HCT116 (cell line): ENCODE measurements at regions not wholly inside any gene's neighbourhood (a gene's known extent, or its start where the extent isn't known, plus 50 kb on each side); places are given as distances from the start of the nearest gene placed in this dataset.
"Not testable (repeated sequence)": the region's sequence is repeated elsewhere in the genome, so short reads cannot be mapped to it uniquely, and the experiment has no call there.

Experiments
- ATAC-seq: fragments of 200-7000 bp; cut with Tn5 transposase; 2 replicates; pipeline ENCODE4 v1.9.1; 2020; ENCODE audit warnings: mild to moderate bottlenecking, moderate library complexity
- BruUV-seq: library from RNA; stranded (reverse); fragments of 400-500 nt; replicated peaks from 2 replicates; lab custom pipeline; 2021; lab: Mats Ljungman, UMichigan
- CTCF ChIA-PET: fragments of 300-600 bp; sonication (Branson Sonifier 250); formaldehyde crosslinking; loops from one replicate; lab custom pipeline; 2021; ENCODE audit warnings: antibody characterized with exemption; lab: Charles Lee
- POLR2A ChIA-PET: fragments of 300-600, 350-600 bp; sonication (Branson Sonifier 250); formaldehyde crosslinking; loops from one replicate; lab custom pipeline; 2021; ENCODE audit warnings: antibody characterized with exemption; lab: Charles Lee
- RAD21 ChIA-PET, 2 experiments: fragments of 300-600 bp; sonication (Branson Sonifier 250); formaldehyde crosslinking; loops; one replicate each; lab custom pipeline; 2023; ENCODE audit warnings: low total read pairs in 2 of 2; ENCODE audit not compliant: uncharacterized antibody in 2 of 2, unreplicated experiment in 2 of 2, low non-redundant PET in 1 of 2; lab: Charles Lee
- DNase-seq: peaks from one replicate; pipeline ENCODE4 v3.0.0-alpha.2; 2010; ENCODE audit warnings: low read depth, low spot score
- H2AFZ ChIP-seq: fragments of 200-600 bp; shearing (Covaris generic), sonication (generic); 2 replicates; pipeline ENCODE4 v1.6.1; 2017; ENCODE audit warnings: low read depth, mixed run types, mixed read lengths, antibody characterized with exemption, low read length; ENCODE audit not compliant: poor library complexity, severe bottlenecking
- H3K27ac ChIP-seq: 2 replicates; pipeline ENCODE4 v1.5.1; 2012; ENCODE audit warnings: low read depth, low read length
- H3K27me3 ChIP-seq: fragments of 200-600 bp; sonication (generic); 2 replicates; pipeline ENCODE4 v1.6.1; 2016; ENCODE audit warnings: mixed run types, low read length, mixed read lengths; ENCODE audit not compliant: insufficient read depth
- H3K36me3 ChIP-seq, 2 experiments: fragments of 200-500 bp in 1 of 2; fragments of 200-600 bp in 1 of 2; sonication (Bioruptor generic) in 1 of 2; sonication (generic) in 1 of 2; 2 replicates each; pipeline versions ENCODE4 v1.5.1 to v1.6.1; 2014 to 2016; ENCODE audit warnings: low read length in 2 of 2, inconsistent platforms in 1 of 2, mixed read lengths in 1 of 2, mixed run types in 1 of 2; ENCODE audit not compliant: insufficient read depth in 2 of 2, control insufficient read depth in 1 of 2
- H3K4me1 ChIP-seq, 2 experiments: fragments of 200-600 bp in 1 of 2; sonication (generic) in 1 of 2; 2 replicates each; pipeline versions ENCODE4 v1.5.1 to v1.6.1; 2012 to 2017; ENCODE audit warnings: low read length in 2 of 2, inconsistent platforms in 1 of 2, mild to moderate bottlenecking in 1 of 2, mixed read lengths in 1 of 2, mixed run types in 1 of 2, moderate library complexity in 1 of 2; ENCODE audit not compliant: insufficient read depth in 2 of 2, control insufficient read depth in 1 of 2
- H3K4me2 ChIP-seq: fragments of 200-600 bp; sonication (generic); 2 replicates; pipeline ENCODE4 v1.6.1; 2017; ENCODE audit warnings: mixed run types, low read length, mixed read lengths
- H3K4me3 ChIP-seq, 2 experiments: fragments of 200-600 bp in 1 of 2; sonication (generic) in 1 of 2; replicated peaks in 1 of 2; 2 replicates each; pipeline ENCODE4 v1.5.1; 2011 to 2016; ENCODE audit warnings: low read length in 2 of 2, control low read depth in 1 of 2, low read depth in 1 of 2, mild to moderate bottlenecking in 1 of 2, mixed read lengths in 1 of 2, mixed run types in 1 of 2
- H3K79me2 ChIP-seq: fragments of 200-600 bp; sonication (generic); 2 replicates; pipeline ENCODE4 v1.6.1; 2017; ENCODE audit warnings: mild to moderate bottlenecking, mixed run types, low read length, moderate library complexity, mixed read lengths; ENCODE audit not compliant: insufficient read depth
- H3K9ac ChIP-seq: fragments of 200-600 bp; sonication (generic); 2 replicates; pipeline ENCODE4 v1.6.1; 2016; ENCODE audit warnings: low read length, mixed read lengths
- H3K9me2 ChIP-seq: fragments of 200-600 bp; sonication (generic), shearing (Covaris generic); 2 replicates; pipeline ENCODE4 v1.6.1; 2017; ENCODE audit warnings: mixed run types, mild to moderate bottlenecking, moderate library complexity; ENCODE audit not compliant: insufficient read depth
- H3K9me3 ChIP-seq, 2 experiments: fragments of 200-500 bp in 1 of 2; fragments of 200-600 bp in 1 of 2; sonication (Bioruptor generic) in 1 of 2; sonication (generic) in 1 of 2; 2 replicates each; pipeline ENCODE4 v1.6.1; 2014 to 2017; ENCODE audit warnings: low read length in 2 of 2, mixed read lengths in 2 of 2, inconsistent platforms in 1 of 2, low read depth in 1 of 2, mild to moderate bottlenecking in 1 of 2, mixed run types in 1 of 2, moderate library complexity in 1 of 2; ENCODE audit not compliant: control insufficient read depth in 1 of 2, insufficient read depth in 1 of 2
- H4K20me1 ChIP-seq: fragments of 200-600 bp; sonication (generic), shearing (Covaris generic); 2 replicates; pipeline ENCODE4 v1.6.1; 2017; ENCODE audit warnings: mixed run types, mild to moderate bottlenecking, moderate library complexity; ENCODE audit not compliant: insufficient read depth
- CTCF ChIP-seq, 3 experiments: fragments of 200-600 bp in 1 of 3; sonication (generic) in 1 of 3; IDR thresholded peaks in 2 of 3; conservative IDR thresholded peaks in 1 of 3; 2 replicates each; pipeline ENCODE4 v1.5.1; 2012 to 2017; ENCODE audit warnings: low read depth in 2 of 3, low read length in 2 of 3, antibody characterized with exemption in 1 of 3, borderline replicate concordance in 1 of 3, control low read depth in 1 of 3, mild to moderate bottlenecking in 1 of 3, mixed read lengths in 1 of 3, mixed run types in 1 of 3, moderate library complexity in 1 of 3; ENCODE audit not compliant: insufficient read depth in 1 of 3
- EGR1 ChIP-seq: IDR thresholded peaks from 2 replicates; pipeline ENCODE4 v1.6.1; 2012; ENCODE audit warnings: low read depth
- FOSL1 ChIP-seq: IDR thresholded peaks from 2 replicates; pipeline ENCODE4 v1.6.1; 2012; ENCODE audit warnings: low read depth
- JUND ChIP-seq: IDR thresholded peaks from 2 replicates; pipeline ENCODE4 v1.6.1; 2012
- RAD21 ChIP-seq: IDR thresholded peaks from 2 replicates; pipeline ENCODE4 v1.6.1; 2012; ENCODE audit warnings: low read depth, mild to moderate bottlenecking
- SRF ChIP-seq: IDR thresholded peaks from 2 replicates; pipeline ENCODE4 v1.6.1; 2012; ENCODE audit warnings: low read depth
- ZFX ChIP-seq: fragments of 450-650 bp; IDR thresholded peaks from 2 replicates; pipeline ENCODE4 v1.6.1; 2017
- ZNF274 ChIP-seq: fragments of 200-500 bp; sonication (Bioruptor generic); IDR thresholded peaks from 2 replicates; pipeline ENCODE4 v1.6.1; 2014; ENCODE audit warnings: mild to moderate bottlenecking, low read depth, low read length, inconsistent platforms
- intact Hi-C: fragments of 100-400 bp; cut with micrococcal nuclease; formaldehyde crosslinking; loops from 2 replicates; pipeline ENCODE4 v1.10.0; 2022

- Histone ChIP-seq H4K20me1 (no peaks in the 10 kb centered on the region), H2AFZ (no peak overlapping the region), H3K9ac (no peak overlapping the region), H3K4me2 (no peak overlapping the region), H3K36me3 (no peaks in the 10 kb centered on the region), H3K79me2 (no peaks in the 10 kb centered on the region)
- intact Hi-C loops = no loop called here
- no TSS peak for BruUV-seq
- TF ChIP-seq RAD21 (no peak), CTCF (IDR thresholded peaks at IDR 0.05 in 2 of 3, conservative IDR thresholded peaks at IDR 0.05 in 1 of 3; ENCODE audit: borderline replicate concordance in 1 of 3, insufficient read depth in 1 of 3, low read depth in 2 of 3, low read length in 2 of 3) (no peak), FOSL1 (no peak), EGR1 (no peak), ZFX (no peak)
- TF ChIP-seq, all 23 proteins: peak for 0
- H3K9me3 ChIP-seq = peaks cover 0 to 15% of the 10 kb centered on the region in 2 experiments; a peak in 2 of 4 replicates
- no peak for DNase-seq
- RAD21 ChIA-PET = no interaction called here
- no peaks in the 10 kb centered on the region for H3K9me2 ChIP-seq
- H3K27ac ChIP-seq = no peak overlapping the region
- POLR2A ChIA-PET = no interaction called here
- no peaks in the 10 kb centered on the region for H3K4me1 ChIP-seq
- no peaks in the 10 kb centered on the region for H3K27me3 ChIP-seq
- CTCF ChIA-PET = no interaction called here
- no peak for ATAC-seq
- no peak overlapping the region for H3K4me3 ChIP-seq
Observed at GRCh38 chr16:60137891-60138290, 1403.8 kb upstream of the GOT2 start.

- no peaks in the 10 kb centered on the region for H3K36me3 ChIP-seq
- H3K9me3 ChIP-seq = peaks cover 13 to 17% of the 10 kb centered on the region in 2 experiments; a peak in 2 of 4 replicates
- BruUV-seq = no TSS peak
- H3K27ac ChIP-seq = no peak overlapping the region
- H3K4me1 ChIP-seq = no peaks in the 10 kb centered on the region
- ChIA-PET RAD21 (no interaction called here), CTCF (no interaction called here), POLR2A (no interaction called here)
- H3K4me3 ChIP-seq = no peak overlapping the region
- no peaks in the 10 kb centered on the region for H3K79me2 ChIP-seq
- H2AFZ ChIP-seq = no peak overlapping the region
- intact Hi-C loops = no loop called here
- H3K27me3 ChIP-seq = no peaks in the 10 kb centered on the region
- H3K9ac ChIP-seq = no peak overlapping the region
- H3K4me2 ChIP-seq = no peak overlapping the region
- ATAC-seq (no peak), DNase-seq (no peak)
- H3K9me2 ChIP-seq = no peaks in the 10 kb centered on the region
- H4K20me1 ChIP-seq = no peaks in the 10 kb centered on the region
- TF ChIP-seq ZNF274 = no peak
- TF ChIP-seq JUND = no peak
- no peak for TF ChIP-seq EGR1
- no peak for TF ChIP-seq SRF
Observed at GRCh38 chr16:60127196-60127595, 1393.1 kb upstream of the GOT2 start.

- CTCF ChIA-PET, H3K79me2 ChIP-seq, H3K4me1 ChIP-seq, H3K9me2 ChIP-seq, intact Hi-C loops, H4K20me1 ChIP-seq, H3K4me3 ChIP-seq, H3K36me3 ChIP-seq, H3K9ac ChIP-seq, H2AFZ ChIP-seq, H3K4me2 ChIP-seq, RAD21 ChIA-PET, H3K27ac ChIP-seq, ATAC-seq, DNase-seq, POLR2A ChIA-PET, H3K27me3 ChIP-seq, BruUV-seq: not testable (repeated sequence)
- peaks cover 17 to 18% of the 10 kb centered on the region in 2 experiments; a peak in 2 of 4 replicates for H3K9me3 ChIP-seq
Observed at GRCh38 chr16:60126115-60126514, 1392.0 kb upstream of the GOT2 start.
